Gastroesophageal sphincter (tissue), 3 donors: ENCODE measurements at regions not wholly inside any gene's neighbourhood (a gene's known extent, or its start where the extent isn't known, plus 50 kb on each side); places are given as distances from the start of the nearest gene placed in this dataset.

Experiments used
- CTCF ChIP-seq, 4 experiments: fragments of 200-600 bp in 2 of 4; fragments of 450-650 bp in 2 of 4; sonication (generic) in 1 of 4; IDR thresholded peaks; one replicate each; pipeline ENCODE4 v1.5.1; 2017 to 2019; ENCODE audit warnings: antibody characterized with exemption in 4 of 4, mild to moderate bottlenecking in 2 of 4, moderate library complexity in 2 of 4
- EP300 ChIP-seq: sonication (generic); formaldehyde crosslinking; IDR thresholded peaks from one replicate; pipeline ENCODE4 v1.6.1; 2017; ENCODE audit warnings: antibody characterized with exemption, mild to moderate bottlenecking
- POLR2A ChIP-seq, 2 donors: fragments of 450-650 bp; IDR thresholded peaks; one replicate each; pipeline ENCODE4 v1.6.1; 2017; ENCODE audit warnings: antibody characterized with exemption in 2 of 2, mild to moderate bottlenecking in 2 of 2, moderate library complexity in 1 of 2
- POLR2AphosphoS5 ChIP-seq: sonication (generic); formaldehyde crosslinking; IDR thresholded peaks from one replicate; pipeline ENCODE4 v1.6.1; 2017; ENCODE audit warnings: antibody characterized with exemption

- TF ChIP-seq POLR2AphosphoS5 (no peak), CTCF (IDR thresholded peaks at IDR 0.05) (no peak), EP300 (no peak), POLR2A (IDR thresholded peaks at IDR 0.05) (no peak)
Measured at GRCh38 chr2:237205561-237205971, 119.9 kb downstream of the COPS8 start.
